OCI-LY3 (cell line): ENCODE measurements at regions not wholly inside any gene's neighbourhood (a gene's known extent, or its start where the extent isn't known, plus 50 kb on each side); places are given as distances from the start of the nearest gene placed in this dataset.

Experiments
- H2AFZ ChIP-seq: fragments of 200-600, 300-600 bp; shearing (Covaris generic); 2 replicates; pipeline ENCODE4 v1.6.0; 2014; ENCODE audit warnings: antibody characterized with exemption, low read depth, low read length
- H3K27ac ChIP-seq: fragments of 200-600, 300-600 bp; sonication (generic); 2 replicates; pipeline ENCODE4 v1.5.1; 2014; ENCODE audit warnings: mild to moderate bottlenecking, low read length, moderate library complexity, mixed read lengths
- H3K27me3 ChIP-seq: fragments of 200-600, 300-600 bp; sonication (generic); 2 replicates; pipeline ENCODE4 v1.6.1; 2014; ENCODE audit warnings: low read depth, low read length, mixed read lengths
- H3K36me3 ChIP-seq: fragments of 200-600, 300-600 bp; sonication (generic); replicated peaks from 2 replicates; pipeline ENCODE3; 2014; ENCODE audit warnings: low read depth, low read length, mixed read lengths
- H3K4me1 ChIP-seq: fragments of 300-600, 200-600 bp; sonication (generic); 2 replicates; pipeline ENCODE4 v1.6.1; 2014; ENCODE audit warnings: low read length, mixed read lengths
- H3K4me2 ChIP-seq: fragments of 200-600, 300-600 bp; sonication (generic); 2 replicates; pipeline ENCODE4 v1.6.1; 2014; ENCODE audit warnings: low read length, mixed read lengths
- H3K4me3 ChIP-seq: fragments of 300-600, 200-600 bp; sonication (generic); 2 replicates; pipeline ENCODE4 v1.5.1; 2014; ENCODE audit warnings: antibody characterized with exemption, mild to moderate bottlenecking, low read length, moderate library complexity
- H3K79me2 ChIP-seq: fragments of 300-600, 200-600 bp; shearing (Covaris generic); 2 replicates; pipeline ENCODE4 v1.6.1; 2014; ENCODE audit warnings: mild to moderate bottlenecking, low read length, mixed read lengths
- H3K9ac ChIP-seq: fragments of 300-600, 200-600 bp; shearing (Covaris generic); 2 replicates; pipeline ENCODE4 v1.6.0; 2014; ENCODE audit warnings: mild to moderate bottlenecking, low read length, moderate library complexity
- H3K9me3 ChIP-seq: fragments of 200-600, 300-600 bp; shearing (Covaris generic); 2 replicates; pipeline ENCODE4 v1.6.1; 2014; ENCODE audit warnings: low read length, mixed read lengths; ENCODE audit not compliant: insufficient read depth
- H4K20me1 ChIP-seq: fragments of 200-600, 300-600 bp; sonication (generic); 2 replicates; pipeline ENCODE4 v1.6.1; 2016; ENCODE audit warnings: low read length, mixed read lengths; ENCODE audit not compliant: insufficient read depth
- EZH2phosphoT487 ChIP-seq: fragments of 200-600 bp; shearing (Covaris generic); IDR thresholded peaks from 2 replicates; pipeline ENCODE4 v1.6.1; 2018; ENCODE audit warnings: antibody characterized with exemption, mixed run types, low read depth
- TF ChIP-seq, protein P1 (sequence below): fragments of 200-600, 300-600 bp; sonication (generic); IDR thresholded peaks from 2 replicates; pipeline ENCODE4 v1.5.1; 2014; ENCODE audit warnings: antibody characterized with exemption, low read length, low read depth

DNA sequence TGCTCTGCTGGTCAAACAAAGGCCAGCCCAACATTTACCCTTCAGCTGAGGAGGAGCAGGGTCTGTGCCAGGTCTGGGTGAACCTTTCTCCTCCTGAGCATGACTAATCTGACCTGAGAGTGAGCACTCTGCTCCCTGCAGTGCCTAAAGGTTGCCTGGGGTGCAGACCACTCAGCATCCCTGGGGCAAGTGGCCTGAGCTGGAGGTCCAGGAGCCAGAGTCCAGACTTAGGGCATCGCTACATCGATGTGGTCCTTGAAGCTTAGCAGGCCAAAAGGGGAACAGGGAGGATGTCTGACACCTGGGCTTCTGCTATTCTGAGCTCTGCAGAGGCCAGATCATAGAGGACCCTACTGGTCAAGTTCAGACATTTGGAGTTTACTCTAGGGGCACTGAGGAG is 119.1 kb downstream of the FAM43A start:
- Histone ChIP-seq H3K36me3 (no peaks in the 10 kb centered on the region), H4K20me1 (no peaks in the 10 kb centered on the region), H3K4me3 (no peak overlapping the region), H3K79me2 (no peaks in the 10 kb centered on the region), H3K9me3 (no peaks in the 10 kb centered on the region), H3K4me1 (peaks cover 5% of the 10 kb centered on the region), H2AFZ (no peak overlapping the region), H3K27me3 (peaks cover 19% of the 10 kb centered on the region), H3K9ac (no peak overlapping the region), H3K4me2 (no peak overlapping the region), H3K27ac (no peak overlapping the region)
- no peak for TF ChIP-seq EZH2phosphoT487
- TF ChIP-seq, protein P1, sequence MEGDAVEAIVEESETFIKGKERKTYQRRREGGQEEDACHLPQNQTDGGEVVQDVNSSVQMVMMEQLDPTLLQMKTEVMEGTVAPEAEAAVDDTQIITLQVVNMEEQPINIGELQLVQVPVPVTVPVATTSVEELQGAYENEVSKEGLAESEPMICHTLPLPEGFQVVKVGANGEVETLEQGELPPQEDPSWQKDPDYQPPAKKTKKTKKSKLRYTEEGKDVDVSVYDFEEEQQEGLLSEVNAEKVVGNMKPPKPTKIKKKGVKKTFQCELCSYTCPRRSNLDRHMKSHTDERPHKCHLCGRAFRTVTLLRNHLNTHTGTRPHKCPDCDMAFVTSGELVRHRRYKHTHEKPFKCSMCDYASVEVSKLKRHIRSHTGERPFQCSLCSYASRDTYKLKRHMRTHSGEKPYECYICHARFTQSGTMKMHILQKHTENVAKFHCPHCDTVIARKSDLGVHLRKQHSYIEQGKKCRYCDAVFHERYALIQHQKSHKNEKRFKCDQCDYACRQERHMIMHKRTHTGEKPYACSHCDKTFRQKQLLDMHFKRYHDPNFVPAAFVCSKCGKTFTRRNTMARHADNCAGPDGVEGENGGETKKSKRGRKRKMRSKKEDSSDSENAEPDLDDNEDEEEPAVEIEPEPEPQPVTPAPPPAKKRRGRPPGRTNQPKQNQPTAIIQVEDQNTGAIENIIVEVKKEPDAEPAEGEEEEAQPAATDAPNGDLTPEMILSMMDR: no peak

DNA sequence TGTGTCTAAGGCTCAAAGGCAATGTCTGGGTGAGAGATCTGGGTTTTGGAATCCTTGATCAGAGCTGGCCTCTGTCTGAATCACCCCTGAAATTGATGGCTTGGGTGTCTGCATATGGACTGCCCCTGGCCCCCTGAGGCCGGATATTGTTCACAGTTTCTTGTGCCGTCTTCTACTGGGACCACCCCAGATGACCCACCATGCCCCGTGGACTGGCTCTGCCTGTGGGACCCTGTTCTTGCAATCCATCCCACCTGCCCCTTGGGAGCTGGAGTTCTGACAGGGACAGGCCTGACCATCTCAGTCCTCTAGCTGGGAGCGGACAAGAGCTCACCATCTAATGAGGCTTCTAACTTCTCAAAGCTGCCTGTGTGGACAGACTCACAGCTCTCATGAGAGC is 119.9 kb downstream of the FAM43A start:
- no peak overlapping the region for H2AFZ ChIP-seq
- H3K79me2 ChIP-seq: no peaks in the 10 kb centered on the region

DNA sequence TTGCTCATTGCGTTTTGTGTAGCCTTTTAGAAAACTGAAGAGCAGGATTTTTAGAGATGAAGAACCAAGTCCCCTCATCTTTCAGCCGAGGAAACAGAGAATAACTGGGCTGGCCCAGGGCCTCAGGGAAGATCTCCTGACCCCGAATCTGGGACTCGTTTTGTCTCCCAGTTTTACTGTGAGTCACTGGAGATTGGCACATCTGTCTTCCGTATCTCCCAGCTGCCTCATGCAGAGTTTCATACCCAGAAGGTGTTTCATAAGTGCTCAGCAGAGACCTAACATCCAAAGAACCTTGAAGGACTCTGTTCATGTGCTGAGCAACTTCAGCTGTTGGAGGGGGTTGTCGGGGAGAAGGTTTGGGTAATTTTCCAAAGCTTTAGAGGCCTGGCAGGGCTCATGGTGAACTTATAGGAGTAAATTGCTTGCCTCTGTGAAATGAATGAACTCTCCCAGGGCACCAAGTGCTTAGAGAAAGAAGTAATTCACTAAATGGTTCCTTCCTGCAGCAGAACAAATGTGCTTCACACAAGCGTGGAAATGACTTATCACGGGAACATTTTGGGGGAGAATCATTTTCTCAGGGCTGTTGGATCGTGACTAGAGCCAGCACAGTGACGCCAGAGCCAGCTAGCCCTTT is 121.4 kb downstream of the FAM43A start:
- H3K79me2 ChIP-seq: no peaks in the 10 kb centered on the region
- peaks cover 11% of the 10 kb centered on the region; the same call in 1 of the 2 replicates for H3K27me3 ChIP-seq
- peaks cover 23% of the 10 kb centered on the region for H3K4me1 ChIP-seq
- H3K9me3 ChIP-seq: no peaks in the 10 kb centered on the region
- H3K9ac ChIP-seq: no peak overlapping the region
- no peak overlapping the region for H3K27ac ChIP-seq
- H3K36me3 ChIP-seq: no peaks in the 10 kb centered on the region
- no peak overlapping the region for H2AFZ ChIP-seq
- H3K4me2 ChIP-seq: no peak overlapping the region
- TF ChIP-seq, protein P1: no peak
- TF ChIP-seq EZH2phosphoT487: no peak
- H4K20me1 ChIP-seq: no peaks in the 10 kb centered on the region
- no peak overlapping the region for H3K4me3 ChIP-seq

More for the DNA sequence above, 119.9 kb downstream of the FAM43A start:
- no peak overlapping the region for H3K27ac ChIP-seq
- H3K36me3 ChIP-seq: no peaks in the 10 kb centered on the region
- H3K4me3 ChIP-seq: no peak overlapping the region
- no peaks in the 10 kb centered on the region for H3K9me3 ChIP-seq
- H4K20me1 ChIP-seq: no peaks in the 10 kb centered on the region
- H3K4me2 ChIP-seq: no peak overlapping the region
- H3K9ac ChIP-seq: no peak overlapping the region
- peaks cover 13% of the 10 kb centered on the region for H3K4me1 ChIP-seq
- TF ChIP-seq, protein P1: no peak
- no peak for TF ChIP-seq EZH2phosphoT487
- H3K27me3 ChIP-seq: peaks cover 19% of the 10 kb centered on the region

DNA sequence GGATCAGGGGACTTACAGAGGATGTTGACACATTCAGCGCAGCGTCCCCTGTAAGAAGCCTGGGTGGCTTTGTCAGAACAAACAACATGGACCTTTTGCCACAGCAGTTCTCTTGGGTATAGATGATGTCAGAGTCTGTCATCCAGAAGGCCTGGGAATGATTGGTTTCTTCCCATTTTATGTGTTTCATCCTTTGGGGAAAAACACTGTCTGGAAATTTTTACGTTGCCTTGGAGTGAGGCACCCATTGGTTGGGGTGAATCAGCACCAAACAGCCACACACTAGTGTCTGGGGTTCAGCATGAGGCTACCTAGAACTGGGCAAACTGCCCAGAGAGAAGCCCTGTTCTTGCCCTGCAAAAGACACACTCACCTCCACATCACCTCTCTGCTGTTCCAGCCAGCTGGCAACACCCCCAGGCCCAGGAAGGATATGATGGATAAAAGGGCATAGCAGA is 123.0 kb downstream of the FAM43A start:
- Histone ChIP-seq H3K27ac (no peak overlapping the region), H3K4me1 (peaks cover 23% of the 10 kb centered on the region), H3K4me3 (no peak overlapping the region), H3K9ac (no peak overlapping the region), H2AFZ (no peak overlapping the region), H4K20me1 (no peaks in the 10 kb centered on the region), H3K36me3 (no peaks in the 10 kb centered on the region), H3K79me2 (no peaks in the 10 kb centered on the region), H3K4me2 (no peak overlapping the region), H3K27me3 (peaks cover 6% of the 10 kb centered on the region; the same call in 1 of the 2 replicates), H3K9me3 (no peaks in the 10 kb centered on the region)
- TF ChIP-seq, protein P1: no peak
- no peak for TF ChIP-seq EZH2phosphoT487
